ENCODE measurements at regions not wholly inside any gene's neighbourhood (a gene's known extent, or its start where the extent isn't known, plus 50 kb on each side); places are given as distances from the start of the nearest gene placed in this dataset.

- Histone ChIP-seq H3K56ac (ENCODE audit: extremely low read depth, insufficient read depth, low read length) (no peak overlapping the region), H3K27me3 (ENCODE audit: control insufficient read depth, insufficient read depth, low read length) (no peaks in the 10 kb centered on the region), H2BK120ac (ENCODE audit: low read depth, low read length) (no peak overlapping the region), H4K91ac (ENCODE audit: insufficient read depth, low read depth, low read length) (no peak overlapping the region), H3K9me1 (ENCODE audit: insufficient read depth, low read length) (no peaks in the 10 kb centered on the region), H3K4me2 (ENCODE audit: low read depth, low read length) (no peak overlapping the region), H3K18ac (ENCODE audit: low read depth, low read length) (no peak overlapping the region), H3K4me1 (ENCODE audit: control insufficient read depth, insufficient read depth, low read length) (no peaks in the 10 kb centered on the region), H3K4me3 (ENCODE audit: insufficient read depth, low read depth, low read length) (no peak overlapping the region), H3K79me1 (ENCODE audit: low read depth in 1 of 2, low read length in 2 of 2) (no peaks in the 10 kb centered on the region), H3K14ac (replicated peaks; ENCODE audit: low read depth, low read length) (no peak overlapping the region), H3K4ac (ENCODE audit: low read depth, low read length) (no peak overlapping the region), H4K8ac (ENCODE audit: low read depth in 2 of 2, low read length in 2 of 2) (no peak overlapping the region), H3K9me3 (ENCODE audit: control insufficient read depth, insufficient read depth, low read length) (peaks cover 13% of the 10 kb centered on the region), H3K9ac (ENCODE audit: low read depth, low read length) (no peak overlapping the region), H2BK15ac (ENCODE audit: low read depth, low read length) (no peak overlapping the region), H3K27ac (ENCODE audit: insufficient read depth, low read length) (no peak overlapping the region), H3K36me3 (ENCODE audit: control insufficient read depth, insufficient read depth, low read length) (no peaks in the 10 kb centered on the region), H2AFZ (replicated peaks; ENCODE audit: low read length, poor library complexity) (no peak overlapping the region), H2BK20ac (ENCODE audit: low read depth, low read length) (no peak overlapping the region), H3K23ac (ENCODE audit: low read depth, low read length) (no peak overlapping the region), H4K5ac (ENCODE audit: low read depth, low read length) (no peak overlapping the region), H2AK5ac (ENCODE audit: low read depth, low read length) (no peak overlapping the region), H2AK9ac (replicated peaks; ENCODE audit: low read depth, low read length, poor library complexity) (no peak overlapping the region), H4K20me1 (ENCODE audit: insufficient read depth, low read length) (no peaks in the 10 kb centered on the region), H2BK5ac (ENCODE audit: low read depth, low read length, poor library complexity, severe bottlenecking) (no peak overlapping the region)
- TF ChIP-seq FOS (IDR thresholded peaks at IDR 0.05; ENCODE audit: low read depth, low read length) (no peak), MXI1 (IDR thresholded peaks at IDR 0.05; ENCODE audit: borderline replicate concordance, low read depth, low read length) (no peak), POLR2A (IDR thresholded peaks at IDR 0.05; ENCODE audit: low read depth, low read length) (no peak), RAD21 (IDR thresholded peaks at IDR 0.05; ENCODE audit: low read length) (no peak), MAFK (IDR thresholded peaks at IDR 0.05; ENCODE audit: low read depth, low read length) (no peak), MAZ (IDR thresholded peaks at IDR 0.05; ENCODE audit: borderline replicate concordance, low read depth, low read length) (no peak), CHD1 (IDR thresholded peaks at IDR 0.05; ENCODE audit: low read depth, low read length) (no peak), RCOR1 (IDR thresholded peaks at IDR 0.05; ENCODE audit: insufficient replicate concordance, low read length) (no peak)
- TF ChIP-seq, protein P1, sequence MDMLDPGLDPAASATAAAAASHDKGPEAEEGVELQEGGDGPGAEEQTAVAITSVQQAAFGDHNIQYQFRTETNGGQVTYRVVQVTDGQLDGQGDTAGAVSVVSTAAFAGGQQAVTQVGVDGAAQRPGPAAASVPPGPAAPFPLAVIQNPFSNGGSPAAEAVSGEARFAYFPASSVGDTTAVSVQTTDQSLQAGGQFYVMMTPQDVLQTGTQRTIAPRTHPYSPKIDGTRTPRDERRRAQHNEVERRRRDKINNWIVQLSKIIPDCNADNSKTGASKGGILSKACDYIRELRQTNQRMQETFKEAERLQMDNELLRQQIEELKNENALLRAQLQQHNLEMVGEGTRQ (IDR thresholded peaks at IDR 0.05; ENCODE audit: low read depth, low read length) = no peak
- ChIA-PET CTCF (no interaction called here), POLR2A (ENCODE audit: unreplicated experiment) (no interaction called here)
- ATAC-seq (ENCODE audit: low read depth) = no peak
- DNase-seq = no peak
- dilution Hi-C loops (cut with HindIII; ENCODE audit: low sequenced_read_pairs, unreplicated experiment) = no loop called here
- in situ Hi-C loops (cut with MboI; ENCODE audit: low sequenced_read_pairs) = no loop called here
- intact Hi-C loops (cut with micrococcal nuclease) = no loop called here
- BruUV-seq (replicated peaks) = no TSS peak
- whole genome bisulfite sequencing, 2 experiments (ENCODE audit: extremely low coverage in 2 of 2, insufficient read length in 1 of 2) = 0% methylated on average over 1 of the region's 3 CpGs; no CpG with 5 or more reads in 1 of the 2 experiments
These were observed 325.1 kb upstream of the ERCC4 start for GRCh38 chr16:13594823-13595222.

Measured in IMR-90 (cell line).